Activated CD8-positive, alpha-beta T cell treated with anti-CD3 and anti-CD28 coated beads for 36 hours (primary cell): ENCODE measurements at regions not wholly inside any gene's neighbourhood (a gene's known extent, or its start where the extent isn't known, plus 50 kb on each side); places are given as distances from the start of the nearest gene placed in this dataset.

Experiments
- ATAC-seq: fragments of 200-7000 bp; cut with Tn5 transposase; one replicate; pipeline ENCODE4 v1.10.0; 2021; ENCODE audit warnings: mild to moderate bottlenecking, moderate library complexity
- CTCF ChIA-PET: fragments of 350-600 bp; sonication (Branson Sonifier 250); formaldehyde crosslinking; loops from one replicate; lab custom pipeline; 2021; ENCODE audit warnings: antibody characterized with exemption; lab: Charles Lee
- POLR2A ChIA-PET: fragments of 350-600 bp; sonication (Branson Sonifier 250); formaldehyde crosslinking; loops from one replicate; lab custom pipeline; 2021; ENCODE audit warnings: antibody characterized with exemption; lab: Charles Lee
- DNase-seq: peaks from one replicate; pipeline ENCODE4 v3.0.0-alpha.2; 2020
- H3K27ac Mint-ChIP-seq: one replicate; pipeline ENCODE4 v1.8.0; 2021; ENCODE audit warnings: mild to moderate bottlenecking, mixed read lengths
- H3K27me3 Mint-ChIP-seq: one replicate; pipeline ENCODE4 v1.8.0; 2021; ENCODE audit warnings: mixed read lengths
- H3K36me3 Mint-ChIP-seq: one replicate; pipeline ENCODE4 v1.8.0; 2021; ENCODE audit warnings: low read depth, mixed read lengths
- H3K4me1 Mint-ChIP-seq: one replicate; pipeline ENCODE4 v1.8.0; 2021; ENCODE audit warnings: low read depth, mixed read lengths
- H3K4me3 Mint-ChIP-seq: one replicate; pipeline ENCODE4 v1.8.0; 2021; ENCODE audit warnings: mild to moderate bottlenecking, moderate library complexity, mixed read lengths
- H3K9me3 Mint-ChIP-seq: one replicate; pipeline ENCODE4 v1.8.0; 2021; ENCODE audit warnings: mixed read lengths
- intact Hi-C: fragments of 100-400 bp; cut with micrococcal nuclease; formaldehyde crosslinking; loops from one replicate; pipeline ENCODE4 v1.10.0; 2022
- TF ChIP-seq, protein P1 (sequence below): fragments of 200-600 bp; IDR thresholded peaks from one replicate; pipeline ENCODE4 v1.8.0; 2022; ENCODE audit warnings: antibody characterized with exemption, mild to moderate bottlenecking

DNA sequence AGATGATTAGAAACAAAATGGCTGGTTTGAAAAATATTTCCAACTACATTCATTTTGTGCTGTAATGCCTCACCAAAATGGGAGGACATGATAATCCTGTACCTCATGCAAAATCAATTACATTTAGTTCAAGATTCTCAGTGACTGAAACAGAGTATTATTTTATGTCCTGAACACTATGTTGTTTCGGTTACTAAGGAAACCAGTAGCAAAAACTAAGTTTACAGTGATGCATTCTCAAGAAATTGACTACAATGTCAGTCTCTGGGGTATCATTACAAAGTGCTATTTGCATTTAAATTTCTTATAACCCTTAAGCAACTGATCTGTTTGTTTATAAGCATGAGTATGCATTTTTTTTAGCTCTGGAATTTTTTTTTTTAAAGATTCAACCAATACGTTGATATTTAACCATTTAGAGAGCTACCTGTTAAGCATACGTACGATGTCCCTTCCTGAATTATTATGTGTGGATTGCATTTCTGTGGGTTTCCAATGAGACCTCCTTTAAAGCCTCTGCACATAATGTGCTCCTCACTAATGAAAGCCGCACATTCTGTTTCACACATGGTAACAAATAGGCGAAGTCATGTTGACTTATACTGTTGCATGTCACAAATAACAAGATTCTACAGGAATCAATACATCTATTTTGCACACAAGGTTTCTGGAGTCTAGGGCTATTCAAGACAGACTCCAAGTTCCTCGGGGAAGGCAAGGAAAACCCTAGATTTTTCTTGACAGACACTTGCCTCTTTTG is 1035.7 kb downstream of the ADGRL2 start:
- ATAC-seq (no peak), DNase-seq (no peak)
- CTCF ChIA-PET: no interaction called here
- H3K27ac Mint-ChIP-seq: no peak overlapping the region
- POLR2A ChIA-PET: no interaction called here
- no peaks in the 10 kb centered on the region for H3K9me3 Mint-ChIP-seq
- intact Hi-C loops: no loop called here
- no peaks in the 10 kb centered on the region for H3K36me3 Mint-ChIP-seq
- H3K27me3 Mint-ChIP-seq: peaks cover 1% of the 10 kb centered on the region
- TF ChIP-seq, protein P1, sequence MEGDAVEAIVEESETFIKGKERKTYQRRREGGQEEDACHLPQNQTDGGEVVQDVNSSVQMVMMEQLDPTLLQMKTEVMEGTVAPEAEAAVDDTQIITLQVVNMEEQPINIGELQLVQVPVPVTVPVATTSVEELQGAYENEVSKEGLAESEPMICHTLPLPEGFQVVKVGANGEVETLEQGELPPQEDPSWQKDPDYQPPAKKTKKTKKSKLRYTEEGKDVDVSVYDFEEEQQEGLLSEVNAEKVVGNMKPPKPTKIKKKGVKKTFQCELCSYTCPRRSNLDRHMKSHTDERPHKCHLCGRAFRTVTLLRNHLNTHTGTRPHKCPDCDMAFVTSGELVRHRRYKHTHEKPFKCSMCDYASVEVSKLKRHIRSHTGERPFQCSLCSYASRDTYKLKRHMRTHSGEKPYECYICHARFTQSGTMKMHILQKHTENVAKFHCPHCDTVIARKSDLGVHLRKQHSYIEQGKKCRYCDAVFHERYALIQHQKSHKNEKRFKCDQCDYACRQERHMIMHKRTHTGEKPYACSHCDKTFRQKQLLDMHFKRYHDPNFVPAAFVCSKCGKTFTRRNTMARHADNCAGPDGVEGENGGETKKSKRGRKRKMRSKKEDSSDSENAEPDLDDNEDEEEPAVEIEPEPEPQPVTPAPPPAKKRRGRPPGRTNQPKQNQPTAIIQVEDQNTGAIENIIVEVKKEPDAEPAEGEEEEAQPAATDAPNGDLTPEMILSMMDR: no peak
- H3K4me3 Mint-ChIP-seq: no peak overlapping the region
- H3K4me1 Mint-ChIP-seq: no peaks in the 10 kb centered on the region

DNA sequence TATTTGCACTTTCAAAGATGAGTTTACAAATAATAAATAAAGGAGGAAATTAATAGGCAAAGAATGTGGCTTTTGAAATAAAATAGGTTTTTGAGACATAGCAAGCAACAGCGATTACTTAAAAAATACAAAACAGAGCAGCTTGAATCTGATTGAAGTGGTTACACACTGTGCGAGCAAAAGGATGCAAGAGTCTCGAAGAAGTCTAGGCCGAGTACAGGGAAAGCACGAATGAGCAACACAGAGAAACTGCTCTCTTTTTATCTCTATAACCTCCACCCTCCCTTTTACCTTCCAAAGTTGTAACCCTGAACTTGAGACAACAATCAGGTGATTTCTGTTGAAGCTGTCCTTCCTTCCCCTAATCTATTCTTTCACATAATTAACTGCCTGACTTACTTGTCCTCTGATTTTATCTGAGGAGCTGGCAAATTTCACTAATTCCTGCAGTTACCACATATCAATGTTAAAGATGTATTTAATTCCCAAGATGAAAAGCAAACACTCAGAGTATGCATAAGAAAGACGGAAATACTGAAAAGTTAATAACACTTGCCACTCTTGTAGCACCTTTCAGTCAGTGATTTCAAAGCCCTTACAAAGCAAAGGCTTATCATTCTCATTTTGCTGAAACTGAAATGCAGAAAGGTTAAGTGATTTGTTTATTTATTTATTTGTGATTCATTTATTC is 1030.1 kb downstream of the ADGRL2 start:
- Mint-ChIP-seq H3K36me3 (no peaks in the 10 kb centered on the region), H3K27me3 (peaks cover 1% of the 10 kb centered on the region), H3K9me3 (no peaks in the 10 kb centered on the region), H3K4me3 (no peak overlapping the region), H3K27ac (no peak overlapping the region), H3K4me1 (no peaks in the 10 kb centered on the region)
- ATAC-seq (no peak), DNase-seq (no peak)
- intact Hi-C loops: no loop called here
- ChIA-PET POLR2A (no interaction called here), CTCF (no interaction called here)
- TF ChIP-seq, protein P1: no peak

DNA sequence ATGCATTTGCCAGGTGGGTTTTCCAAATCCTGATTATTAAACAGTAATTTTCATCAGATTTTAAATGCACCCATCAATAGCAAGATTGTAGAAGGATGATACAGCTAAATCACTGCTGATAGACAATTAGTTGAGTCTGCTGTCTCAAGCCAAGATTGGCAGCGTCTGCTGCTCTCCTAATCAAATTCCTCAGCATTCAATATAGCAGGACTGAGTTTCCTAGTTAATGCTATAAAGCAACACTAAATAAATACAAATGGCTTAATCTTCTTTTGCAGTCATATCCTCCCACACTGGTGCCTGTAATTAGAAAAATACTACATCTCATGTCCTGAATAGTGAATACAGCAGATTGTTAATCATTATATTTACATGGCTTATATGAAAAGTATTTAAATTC is 1028.8 kb downstream of the ADGRL2 start:
- intact Hi-C loops: no loop called here

DNA sequence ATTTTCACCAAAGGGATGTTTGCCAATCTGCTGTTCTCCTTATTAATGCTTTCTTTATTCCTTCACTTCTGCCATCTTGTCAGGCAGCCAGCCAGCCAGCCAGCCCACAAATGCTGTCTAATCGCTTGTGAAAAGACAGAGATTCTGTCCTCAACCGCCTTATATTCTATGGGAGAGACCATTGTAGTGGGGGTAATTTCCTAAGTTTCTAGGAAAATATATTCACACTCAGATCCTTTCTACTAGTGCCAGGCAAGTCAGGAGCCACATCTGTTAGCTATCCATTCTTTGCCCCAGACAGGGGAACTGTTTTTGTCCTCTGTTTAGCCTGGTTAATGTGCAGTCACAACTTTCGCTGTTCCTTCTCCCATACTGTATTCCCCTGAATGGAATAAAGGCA is 1023.1 kb downstream of the ADGRL2 start:
- DNase-seq (no peak), ATAC-seq (no peak)
- H3K4me1 Mint-ChIP-seq: peaks cover 3% of the 10 kb centered on the region
- no peaks in the 10 kb centered on the region for H3K27me3 Mint-ChIP-seq
- TF ChIP-seq, protein P1: no peak
- CTCF ChIA-PET: no interaction called here
- H3K27ac Mint-ChIP-seq: no peak overlapping the region
- H3K36me3 Mint-ChIP-seq: no peaks in the 10 kb centered on the region
- H3K4me3 Mint-ChIP-seq: no peak overlapping the region
- no peaks in the 10 kb centered on the region for H3K9me3 Mint-ChIP-seq
- POLR2A ChIA-PET: no interaction called here
- intact Hi-C loops: no loop called here

More for the DNA sequence above, 1028.8 kb downstream of the ADGRL2 start:
- Mint-ChIP-seq H3K4me3 (no peak overlapping the region), H3K4me1 (no peaks in the 10 kb centered on the region), H3K27ac (no peak overlapping the region), H3K27me3 (no peaks in the 10 kb centered on the region), H3K9me3 (no peaks in the 10 kb centered on the region), H3K36me3 (no peaks in the 10 kb centered on the region)
- TF ChIP-seq, protein P1: no peak
- no peak for DNase-seq
- CTCF ChIA-PET: no interaction called here
- no peak for ATAC-seq
- POLR2A ChIA-PET: no interaction called here

DNA sequence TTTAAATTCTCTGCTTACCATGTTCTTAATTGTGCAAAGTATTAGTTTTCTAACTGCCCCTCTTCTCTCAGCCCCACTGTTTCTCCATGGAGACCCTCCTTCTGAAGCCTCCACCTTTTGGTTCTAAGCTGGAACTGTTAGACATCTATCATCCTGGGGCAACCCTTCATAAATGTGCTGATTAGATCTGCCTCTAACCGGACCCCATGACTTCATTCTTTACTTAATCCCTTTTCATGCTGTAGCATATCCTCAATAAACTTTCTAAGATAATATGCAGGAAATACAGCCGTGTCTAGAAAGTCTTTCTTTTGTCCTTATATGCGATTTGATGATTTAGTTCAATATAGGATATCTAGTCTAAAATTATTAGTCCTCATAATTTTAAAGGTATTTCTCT is 1020.1 kb downstream of the ADGRL2 start:
- TF ChIP-seq, protein P1: no peak
- H3K4me3 Mint-ChIP-seq: no peak overlapping the region
- intact Hi-C loops: no loop called here
- DNase-seq (no peak), ATAC-seq (no peak)
- ChIA-PET POLR2A (no interaction called here), CTCF (no interaction called here)
- H3K27me3 Mint-ChIP-seq: no peaks in the 10 kb centered on the region
- no peaks in the 10 kb centered on the region for H3K9me3 Mint-ChIP-seq
- no peak overlapping the region for H3K27ac Mint-ChIP-seq
- H3K36me3 Mint-ChIP-seq: no peaks in the 10 kb centered on the region
- peaks cover 5% of the 10 kb centered on the region for H3K4me1 Mint-ChIP-seq
